Thoracic aorta (tissue), 2 donors: ENCODE measurements at regions not wholly inside any gene's neighbourhood (a gene's known extent, or its start where the extent isn't known, plus 50 kb on each side); places are given as distances from the start of the nearest gene placed in this dataset.

Experiments
- ATAC-seq: fragments of 150-250 bp; one replicate; pipeline ENCODE4 v1.8.0; 2017; ENCODE audit warnings: low read depth; ENCODE audit not compliant: insufficient number of reproducible peaks, low FRiP score
- DNase-seq: peaks from one replicate; pipeline ENCODE4 v3.0.0-alpha.2; 2020; ENCODE audit warnings: low spot score
- H3K27ac ChIP-seq, 2 donors: fragments of 200-600 bp; sonication (generic); 1 replicate in 1 of 2; 2 replicates in 1 of 2; pipeline ENCODE4 v1.5.1; 2016; ENCODE audit warnings: mild to moderate bottlenecking in 2 of 2, moderate library complexity in 2 of 2
- H3K27me3 ChIP-seq: fragments of 200-600 bp; sonication (generic); replicated peaks from 2 replicates; pipeline ENCODE4 v1.6.0; 2016; ENCODE audit warnings: mild to moderate bottlenecking; ENCODE audit not compliant: insufficient read depth
- H3K36me3 ChIP-seq: fragments of 200-600 bp; sonication (generic); one replicate; pipeline ENCODE4 v1.5.1; 2016
- H3K4me1 ChIP-seq, 2 donors: fragments of 200-600 bp; sonication (generic); 1 replicate in 1 of 2; 2 replicates in 1 of 2; pipeline versions ENCODE4 v1.5.1 to v1.6.0; 2016; ENCODE audit warnings: low read depth in 2 of 2, mild to moderate bottlenecking in 1 of 2; ENCODE audit not compliant: control insufficient read depth in 1 of 2
- H3K4me3 ChIP-seq: fragments of 200-600 bp; sonication (generic); 2 replicates; pipeline ENCODE4 v1.5.1; 2016; ENCODE audit warnings: mild to moderate bottlenecking
- H3K9me3 ChIP-seq: fragments of 200-600 bp; sonication (generic); 2 replicates; pipeline ENCODE4 v1.5.1; 2016
- CTCF ChIP-seq: fragments of 200-600 bp; sonication (generic); IDR thresholded peaks from one replicate; pipeline ENCODE4 v1.5.1; 2019; ENCODE audit warnings: antibody characterized with exemption

- H3K4me1 ChIP-seq, result no peaks in the 10 kb centered on the region
- ATAC-seq, result no peak
- no peak overlapping the region for H3K4me3 ChIP-seq
- no peaks in the 10 kb centered on the region for H3K36me3 ChIP-seq
- TF ChIP-seq CTCF, result no peak
- H3K27ac ChIP-seq, result no peak overlapping the region
- DNase-seq, result no peak
- H3K9me3 ChIP-seq, result no peaks in the 10 kb centered on the region
- no peaks in the 10 kb centered on the region for H3K27me3 ChIP-seq
Measured at GRCh38 chr10:6977398-6978186, 397.5 kb upstream of the PRKCQ start.

- no peak overlapping the region for H3K27ac ChIP-seq
- no peak for TF ChIP-seq CTCF
- no peaks in the 10 kb centered on the region for H3K9me3 ChIP-seq
- H3K36me3 ChIP-seq, result no peaks in the 10 kb centered on the region
- H3K27me3 ChIP-seq, result no peaks in the 10 kb centered on the region
- no peaks in the 10 kb centered on the region for H3K4me1 ChIP-seq
- DNase-seq (no peak), ATAC-seq (no peak)
- H3K4me3 ChIP-seq, result no peak overlapping the region
Measured at GRCh38 chr10:6973899-6974298, 393.8 kb upstream of the PRKCQ start.

GRCh38 chr10:6972226-6972625, 392.1 kb upstream of the PRKCQ start:
- Histone ChIP-seq H3K9me3 (no peaks in the 10 kb centered on the region), H3K27me3 (no peaks in the 10 kb centered on the region), H3K27ac (no peak overlapping the region), H3K4me1 (no peaks in the 10 kb centered on the region), H3K4me3 (no peak overlapping the region), H3K36me3 (no peaks in the 10 kb centered on the region)
- no peak for TF ChIP-seq CTCF
- DNase-seq (no peak), ATAC-seq (no peak)

GRCh38 chr10:6969659-6970058, 389.6 kb upstream of the PRKCQ start:
- H3K36me3 ChIP-seq, result no peaks in the 10 kb centered on the region
- ATAC-seq, result no peak

GRCh38 chr10:6964543-6964942, 384.5 kb upstream of the PRKCQ start:
- no peak for ATAC-seq

More at GRCh38 chr10:6969659-6970058, 389.6 kb upstream of the PRKCQ start:
- H3K4me3 ChIP-seq, result no peak overlapping the region
- no peaks in the 10 kb centered on the region for H3K27me3 ChIP-seq
- TF ChIP-seq CTCF, result no peak
- no peaks in the 10 kb centered on the region for H3K9me3 ChIP-seq
- H3K27ac ChIP-seq, result no peak overlapping the region
- DNase-seq, result no peak
- H3K4me1 ChIP-seq, result no peaks in the 10 kb centered on the region

More at GRCh38 chr10:6964543-6964942, 384.5 kb upstream of the PRKCQ start:
- no peak overlapping the region for H3K27ac ChIP-seq
- H3K4me3 ChIP-seq, result no peak overlapping the region
- no peaks in the 10 kb centered on the region for H3K27me3 ChIP-seq
- no peaks in the 10 kb centered on the region for H3K4me1 ChIP-seq
- H3K9me3 ChIP-seq, result no peaks in the 10 kb centered on the region
- TF ChIP-seq CTCF, result no peak
- no peaks in the 10 kb centered on the region for H3K36me3 ChIP-seq
- no peak for DNase-seq
